K562 (cell line): ENCODE measurements at regions not wholly inside any gene's neighbourhood (a gene's known extent, or its start where the extent isn't known, plus 50 kb on each side); places are given as distances from the start of the nearest gene placed in this dataset.

Experiments
- ATAC-seq: fragments of 200-7000 bp; cut with Tn5 transposase; 3 replicates; pipeline ENCODE4 v1.9.1; 2020; ENCODE audit warnings: moderate library complexity
- BruUV-seq: library from RNA; stranded (reverse); fragments of 400-500 nt; replicated peaks from 2 replicates; lab custom pipeline; 2021; lab: Mats Ljungman, UMichigan
- CTCF ChIA-PET: fragments of 300-600 bp; formaldehyde crosslinking; extraction: SDS; loops from one replicate; lab custom pipeline; 2021; ENCODE audit warnings: low intra/inter-chr PET ratio; lab: Yijun Ruan, JAX
- POLR2A ChIA-PET: fragments of 300-600, 350-650 bp; sonication (Branson Sonifier 250); formaldehyde crosslinking; extraction: SDS; loops from one replicate; lab custom pipeline; 2021; ENCODE audit warnings: antibody characterized with exemption, inconsistent platforms; lab: Yijun Ruan, JAX
- DNase-seq, 4 experiments: peaks; one replicate each; pipeline versions ENCODE4 v3.0.0 to v3.0.0-alpha.2; 2011 to 2018; ENCODE audit warnings: low spot score in 3 of 4, mixed read lengths in 3 of 4; ENCODE audit errors: extremely low read depth in 1 of 4
- FAIRE-seq: peaks from 2 replicates; lab custom pipeline; 2011; peaks lifted over from hg19 to GRCh38; lab: Jason Lieb, UNC
- H2AFZ ChIP-seq: 2 replicates; pipeline ENCODE4 v1.6.0; 2011; ENCODE audit warnings: low read depth, low read length, control low read depth, inconsistent platforms
- H3K27ac ChIP-seq: fragments of 200-600 bp; 3 replicates; pipeline ENCODE4 v1.8.0; 2011; ENCODE audit warnings: low read depth, mild to moderate bottlenecking, control low read depth, inconsistent platforms, low read length, moderate library complexity, mixed read lengths; ENCODE audit errors: extremely low read depth
- H3K27me3 ChIP-seq, 2 experiments: fragments of 300-600 bp in 1 of 2; 2 replicates in 1 of 2; 3 replicates in 1 of 2; pipeline versions ENCODE4 v1.6.0 to v1.8.0; 2011; ENCODE audit warnings: inconsistent platforms in 2 of 2, low read length in 2 of 2, mild to moderate bottlenecking in 1 of 2, mixed read lengths in 1 of 2, moderate library complexity in 1 of 2; ENCODE audit not compliant: control insufficient read depth in 2 of 2, insufficient read depth in 2 of 2
- H3K36me3 ChIP-seq: fragments of 300-600 bp; 3 replicates; pipeline ENCODE4 v1.8.0; 2011; ENCODE audit warnings: mild to moderate bottlenecking, low read length, inconsistent platforms; ENCODE audit not compliant: control insufficient read depth, insufficient read depth
- H3K4me1 ChIP-seq, 2 experiments: fragments of 200-600 bp in 1 of 2; replicated peaks in 1 of 2; 2 replicates in 1 of 2; 3 replicates in 1 of 2; pipeline versions ENCODE4 v1.5.1 to v1.8.0; 2011; ENCODE audit warnings: inconsistent platforms in 2 of 2, low read length in 2 of 2, mild to moderate bottlenecking in 1 of 2, mixed read lengths in 1 of 2, moderate library complexity in 1 of 2; ENCODE audit not compliant: control insufficient read depth in 2 of 2, insufficient read depth in 2 of 2
- H3K4me2 ChIP-seq: 2 replicates; pipeline ENCODE4 v1.6.1; 2011; ENCODE audit warnings: low read length, control low read depth, inconsistent platforms, mixed read lengths; ENCODE audit not compliant: insufficient read depth
- H3K4me3 ChIP-seq: fragments of 200-600 bp; sonication (generic), shearing (Covaris generic); 2 replicates; pipeline ENCODE4 v1.5.1; 2016; ENCODE audit warnings: control low read depth, inconsistent platforms
- H3K79me2 ChIP-seq: fragments of 200-600 bp; 3 replicates; pipeline ENCODE4 v1.8.0; 2011; ENCODE audit warnings: low read length, inconsistent platforms; ENCODE audit not compliant: control insufficient read depth, insufficient read depth
- H3K9ac ChIP-seq, 2 experiments: 2 replicates each; pipeline versions ENCODE4 v1.6.0 to v1.6.1; 2011; ENCODE audit warnings: low read depth in 2 of 2, low read length in 2 of 2, control low read depth in 1 of 2, inconsistent platforms in 1 of 2, mild to moderate bottlenecking in 1 of 2, mixed read lengths in 1 of 2; ENCODE audit not compliant: insufficient read depth in 1 of 2
- H3K9me1 ChIP-seq: one replicate; pipeline ENCODE4 v1.6.0; 2011; ENCODE audit warnings: inconsistent platforms, mild to moderate bottlenecking, low read length, moderate library complexity; ENCODE audit not compliant: control insufficient read depth, insufficient read depth
- H3K9me3 ChIP-seq: replicated peaks from 2 replicates; pipeline ENCODE4 v1.5.1; 2011; ENCODE audit warnings: low read depth, low read length, inconsistent platforms; ENCODE audit not compliant: control insufficient read depth, insufficient read depth
- H4K20me1 ChIP-seq: replicated peaks from 2 replicates; pipeline ENCODE4 v1.6.1; 2011; ENCODE audit warnings: low read length, inconsistent platforms, mixed read lengths; ENCODE audit not compliant: control insufficient read depth, insufficient read depth
- BRD9 ChIP-seq: fragments of 450-650 bp; IDR thresholded peaks from 2 replicates; pipeline ENCODE4 v1.6.1; 2018; ENCODE audit warnings: low read depth; ENCODE audit not compliant: partially characterized antibody
- NFYB ChIP-seq: IDR thresholded peaks from 2 replicates; pipeline ENCODE4 v1.6.1; 2011; ENCODE audit warnings: mild to moderate bottlenecking, moderate library complexity; ENCODE audit not compliant: insufficient read length; ENCODE audit errors: extremely low read depth
- OTX1 ChIP-seq: fragments of 450-650 bp; formaldehyde crosslinking; IDR thresholded peaks from 2 replicates; pipeline ENCODE4 v1.4.0; 2022; ENCODE audit warnings: mild to moderate bottlenecking
- ZNF133 ChIP-seq: fragments of 250-450 bp; sonication (Bioruptor Pico); IDR thresholded peaks from 2 replicates; pipeline ENCODE4 v1.4.0; 2020; ENCODE audit warnings: mild to moderate bottlenecking
- ZNF699 ChIP-seq: fragments of 250-450 bp; sonication (Bioruptor Pico); IDR thresholded peaks from 2 replicates; pipeline ENCODE4 v1.8.0; 2021; ENCODE audit warnings: mild to moderate bottlenecking, moderate library complexity; ENCODE audit not compliant: insufficient replicate concordance
- WGBS: fragments of 100-300 bp; shearing (Covaris generic); methylation state at CpG from one replicate; pipeline ENCODE4 v1.1.6; 2016; ENCODE audit warnings: low coverage, mixed read lengths; ENCODE audit not compliant: insufficient coverage; ENCODE audit errors: missing lambda C conversion rate; 5-methylcytosine and 5-hydroxymethylcytosine counted together
- in situ Hi-C: fragments of 300-500 bp; cut with MboI; formaldehyde crosslinking; loops from 4 replicates; pipeline ENCODE4 v1.15.0; 2018; ENCODE audit warnings: inconsistent platforms, mixed read lengths
- intact Hi-C: fragments of 100-400 bp; cut with micrococcal nuclease; formaldehyde crosslinking; loops from 2 replicates; pipeline ENCODE4 v1.14.2; 2022
- TF ChIP-seq, protein P1 (sequence below): fragments of 450-650 bp; IDR thresholded peaks from 2 replicates; pipeline ENCODE4 v1.6.1; 2016; ENCODE audit warnings: low read depth
- TF ChIP-seq, protein P2 (sequence below): IDR thresholded peaks from 2 replicates; pipeline ENCODE4 v1.6.1; 2016; ENCODE audit warnings: missing genetic modification characterization, missing compliant biosample characterization

DNA sequence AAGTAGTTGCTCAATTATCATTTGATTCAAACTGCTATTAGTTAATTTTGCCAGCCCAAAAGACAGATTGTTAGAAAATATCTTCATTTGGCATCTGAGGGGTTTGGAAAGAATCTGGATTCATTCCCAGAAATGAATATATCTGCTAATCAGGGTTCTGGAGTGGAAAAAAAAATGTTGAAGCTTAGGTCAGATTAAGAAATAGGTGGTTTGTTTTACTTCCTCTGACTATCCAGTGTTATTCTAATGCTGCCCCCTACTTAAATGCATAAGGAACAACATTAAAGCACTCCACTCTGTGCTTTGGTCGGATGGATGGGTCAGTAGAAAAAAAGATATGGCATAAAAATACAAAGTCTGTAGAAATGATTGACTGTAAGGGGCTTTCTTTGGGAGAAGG is 89.0 kb downstream of the LUZP4 start:
- no peak overlapping the region for H2AFZ ChIP-seq
- in situ Hi-C loops (no loop called here), intact Hi-C loops (no loop called here)
- ChIA-PET POLR2A (no interaction called here), CTCF (no interaction called here)
- H3K4me2 ChIP-seq: no peak overlapping the region
- no peak overlapping the region for H3K4me3 ChIP-seq
- no peak overlapping the region for H3K27ac ChIP-seq
- no peaks in the 10 kb centered on the region for H3K79me2 ChIP-seq
- DNase-seq (no peak), ATAC-seq (no peak), FAIRE-seq (no peak)
- BruUV-seq: no TSS peak
- no peaks in the 10 kb centered on the region for H3K9me1 ChIP-seq
- H3K4me1 ChIP-seq: no peaks in the 10 kb centered on the region
- no peaks in the 10 kb centered on the region for H4K20me1 ChIP-seq
- 0% methylated on average over 1 of the region's 1 CpG for WGBS
- H3K9ac ChIP-seq: no peak overlapping the region
- H3K9me3 ChIP-seq: no peaks in the 10 kb centered on the region
- TF ChIP-seq BRD9: no peak
- TF ChIP-seq ZNF133 (CRISPR knock-in tag): no peak
- no peaks in the 10 kb centered on the region for H3K36me3 ChIP-seq
- H3K27me3 ChIP-seq: no peaks in the 10 kb centered on the region

DNA sequence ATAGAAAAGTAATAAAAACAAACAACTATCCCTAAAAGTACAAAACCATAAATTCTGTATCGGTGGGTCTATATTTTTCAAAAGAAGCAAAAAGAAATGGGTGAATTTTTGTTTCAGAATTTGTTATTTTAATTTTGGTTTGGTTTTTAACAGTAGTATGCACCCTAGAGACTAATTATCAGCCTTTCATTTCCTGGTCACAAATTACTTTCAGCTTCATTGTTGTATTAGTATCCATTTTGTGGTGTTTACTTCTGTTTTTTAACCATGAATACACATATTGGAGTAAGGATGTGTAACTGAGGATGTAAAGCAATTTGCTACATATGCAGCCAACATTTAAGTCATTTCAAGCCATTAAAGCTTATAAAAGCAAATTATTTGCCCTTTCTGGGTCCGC is 97.8 kb downstream of the LUZP4 start:
- BruUV-seq: no TSS peak
- ATAC-seq: no peak
- Histone ChIP-seq H3K9me3 (no peaks in the 10 kb centered on the region), H2AFZ (no peak overlapping the region), H3K4me1 (no peaks in the 10 kb centered on the region), H3K4me3 (no peak overlapping the region), H3K27me3 (no peaks in the 10 kb centered on the region), H3K36me3 (no peaks in the 10 kb centered on the region), H3K79me2 (no peaks in the 10 kb centered on the region), H3K4me2 (no peak overlapping the region), H3K27ac (no peak overlapping the region), H4K20me1 (no peaks in the 10 kb centered on the region), H3K9me1 (no peaks in the 10 kb centered on the region), H3K9ac (no peak overlapping the region)
- ChIA-PET CTCF (no interaction called here), POLR2A (no interaction called here)
- intact Hi-C loops: no loop called here
- WGBS: 0% methylated on average over 2 of the region's 2 CpGs
- DNase-seq: no peak
- no peak for FAIRE-seq
- in situ Hi-C loops: no loop called here
- TF ChIP-seq OTX1 (CRISPR knock-in tag) (no peak), ZNF699 (CRISPR knock-in tag) (no peak), NFYB (no peak)
- TF ChIP-seq, protein P1, sequence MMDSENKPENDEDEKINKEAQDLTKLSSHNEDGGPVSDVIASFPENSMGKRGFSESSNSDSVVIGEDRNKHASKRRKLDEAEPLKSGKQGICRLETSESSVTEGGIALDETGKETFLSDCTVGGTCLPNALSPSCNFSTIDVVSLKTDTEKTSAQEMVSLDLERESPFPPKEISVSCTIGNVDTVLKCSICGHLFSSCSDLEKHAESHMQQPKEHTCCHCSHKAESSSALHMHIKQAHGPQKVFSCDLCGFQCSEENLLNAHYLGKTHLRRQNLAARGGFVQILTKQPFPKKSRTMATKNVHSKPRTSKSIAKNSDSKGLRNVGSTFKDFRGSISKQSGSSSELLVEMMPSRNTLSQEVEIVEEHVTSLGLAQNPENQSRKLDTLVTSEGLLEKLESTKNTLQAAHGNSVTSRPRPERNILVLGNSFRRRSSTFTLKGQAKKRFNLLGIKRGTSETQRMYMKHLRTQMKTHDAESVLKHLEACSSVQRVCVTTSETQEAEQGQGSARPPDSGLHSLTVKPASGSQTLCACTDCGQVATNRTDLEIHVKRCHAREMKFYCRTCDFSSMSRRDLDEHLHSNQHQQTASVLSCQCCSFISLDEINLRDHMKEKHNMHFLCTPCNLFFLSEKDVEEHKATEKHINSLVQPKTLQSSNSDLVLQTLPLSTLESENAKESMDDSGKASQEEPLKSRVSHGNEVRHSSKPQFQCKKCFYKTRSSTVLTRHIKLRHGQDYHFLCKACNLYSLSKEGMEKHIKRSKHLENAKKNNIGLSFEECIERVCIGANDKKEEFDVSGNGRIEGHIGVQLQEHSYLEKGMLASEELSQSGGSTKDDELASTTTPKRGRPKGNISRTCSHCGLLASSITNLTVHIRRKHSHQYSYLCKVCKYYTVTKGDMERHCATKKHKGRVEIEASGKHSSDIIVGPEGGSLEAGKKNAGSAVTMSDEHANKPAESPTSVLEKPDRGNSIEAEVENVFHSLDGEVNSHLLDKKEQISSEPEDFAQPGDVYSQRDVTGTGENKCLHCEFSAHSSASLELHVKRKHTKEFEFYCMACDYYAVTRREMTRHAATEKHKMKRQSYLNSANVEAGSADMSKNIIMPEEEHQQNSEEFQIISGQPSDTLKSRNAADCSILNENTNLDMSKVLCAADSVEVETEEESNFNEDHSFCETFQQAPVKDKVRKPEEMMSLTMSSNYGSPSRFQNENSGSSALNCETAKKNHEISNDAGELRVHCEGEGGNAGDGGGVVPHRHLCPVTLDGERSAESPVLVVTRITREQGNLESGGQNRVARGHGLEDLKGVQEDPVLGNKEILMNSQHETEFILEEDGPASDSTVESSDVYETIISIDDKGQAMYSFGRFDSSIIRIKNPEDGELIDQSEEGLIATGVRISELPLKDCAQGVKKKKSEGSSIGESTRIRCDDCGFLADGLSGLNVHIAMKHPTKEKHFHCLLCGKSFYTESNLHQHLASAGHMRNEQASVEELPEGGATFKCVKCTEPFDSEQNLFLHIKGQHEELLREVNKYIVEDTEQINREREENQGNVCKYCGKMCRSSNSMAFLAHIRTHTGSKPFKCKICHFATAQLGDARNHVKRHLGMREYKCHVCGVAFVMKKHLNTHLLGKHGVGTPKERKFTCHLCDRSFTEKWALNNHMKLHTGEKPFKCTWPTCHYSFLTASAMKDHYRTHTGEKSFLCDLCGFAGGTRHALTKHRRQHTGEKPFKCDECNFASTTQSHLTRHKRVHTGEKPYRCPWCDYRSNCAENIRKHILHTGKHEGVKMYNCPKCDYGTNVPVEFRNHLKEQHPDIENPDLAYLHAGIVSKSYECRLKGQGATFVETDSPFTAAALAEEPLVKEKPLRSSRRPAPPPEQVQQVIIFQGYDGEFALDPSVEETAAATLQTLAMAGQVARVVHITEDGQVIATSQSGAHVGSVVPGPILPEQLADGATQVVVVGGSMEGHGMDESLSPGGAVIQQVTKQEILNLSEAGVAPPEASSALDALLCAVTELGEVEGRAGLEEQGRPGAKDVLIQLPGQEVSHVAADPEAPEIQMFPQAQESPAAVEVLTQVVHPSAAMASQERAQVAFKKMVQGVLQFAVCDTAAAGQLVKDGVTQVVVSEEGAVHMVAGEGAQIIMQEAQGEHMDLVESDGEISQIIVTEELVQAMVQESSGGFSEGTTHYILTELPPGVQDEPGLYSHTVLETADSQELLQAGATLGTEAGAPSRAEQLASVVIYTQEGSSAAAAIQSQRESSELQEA: no peak
- TF ChIP-seq, protein P2, sequence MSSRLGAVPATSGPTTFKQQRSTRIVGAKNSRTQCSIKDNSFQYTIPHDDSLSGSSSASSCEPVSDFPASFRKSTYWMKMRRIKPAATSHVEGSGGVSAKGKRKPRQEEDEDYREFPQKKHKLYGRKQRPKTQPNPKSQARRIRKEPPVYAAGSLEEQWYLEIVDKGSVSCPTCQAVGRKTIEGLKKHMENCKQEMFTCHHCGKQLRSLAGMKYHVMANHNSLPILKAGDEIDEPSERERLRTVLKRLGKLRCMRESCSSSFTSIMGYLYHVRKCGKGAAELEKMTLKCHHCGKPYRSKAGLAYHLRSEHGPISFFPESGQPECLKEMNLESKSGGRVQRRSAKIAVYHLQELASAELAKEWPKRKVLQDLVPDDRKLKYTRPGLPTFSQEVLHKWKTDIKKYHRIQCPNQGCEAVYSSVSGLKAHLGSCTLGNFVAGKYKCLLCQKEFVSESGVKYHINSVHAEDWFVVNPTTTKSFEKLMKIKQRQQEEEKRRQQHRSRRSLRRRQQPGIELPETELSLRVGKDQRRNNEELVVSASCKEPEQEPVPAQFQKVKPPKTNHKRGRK (tag): no peak
